DND-41 (cell line): ENCODE measurements at regions not wholly inside any gene's neighbourhood (a gene's known extent, or its start where the extent isn't known, plus 50 kb on each side); places are given as distances from the start of the nearest gene placed in this dataset.

Source experiments
- ATAC-seq: fragments of 200-7000 bp; cut with Tn5 transposase; 3 replicates; pipeline ENCODE4 v1.9.1; 2021; ENCODE audit warnings: low read depth; ENCODE audit not compliant: insufficient read depth
- DNase-seq: peaks from one replicate; pipeline ENCODE4 v3.0.0-alpha.2; 2020
- H2AFZ ChIP-seq: 2 replicates; pipeline ENCODE4 v1.6.0; 2012; ENCODE audit warnings: low read depth, low read length
- H3K27ac ChIP-seq: 2 replicates; pipeline ENCODE4 v1.5.1; 2012; ENCODE audit warnings: low read length, inconsistent platforms
- H3K27me3 ChIP-seq: fragments of 200-600 bp; sonication (generic); 2 replicates; pipeline ENCODE4 v1.6.0; 2012; ENCODE audit warnings: low read length, mild to moderate bottlenecking, inconsistent platforms; ENCODE audit not compliant: insufficient read depth, poor library complexity
- H3K36me3 ChIP-seq: 2 replicates; pipeline ENCODE4 v1.5.1; 2012; ENCODE audit warnings: low read length, inconsistent platforms; ENCODE audit not compliant: insufficient read depth
- H3K4me1 ChIP-seq: 2 replicates; pipeline ENCODE4 v1.5.1; 2012; ENCODE audit warnings: mild to moderate bottlenecking, low read length; ENCODE audit not compliant: insufficient read depth
- H3K4me2 ChIP-seq: 2 replicates; pipeline ENCODE4 v1.6.0; 2012; ENCODE audit warnings: mild to moderate bottlenecking, moderate library complexity, low read length, inconsistent platforms; ENCODE audit not compliant: insufficient read depth
- H3K4me3 ChIP-seq, 2 experiments: fragments of 200-600 bp in 1 of 2; shearing (Covaris generic) in 1 of 2; 2 replicates each; pipeline ENCODE4 v1.5.1; 2012 to 2016; ENCODE audit warnings: inconsistent platforms in 2 of 2, low read length in 2 of 2, mild to moderate bottlenecking in 2 of 2, low read depth in 1 of 2, moderate library complexity in 1 of 2
- H3K79me2 ChIP-seq: 2 replicates; pipeline ENCODE4 v1.6.0; 2012; ENCODE audit warnings: low read length, inconsistent platforms; ENCODE audit not compliant: insufficient read depth
- H3K9ac ChIP-seq: 2 replicates; pipeline ENCODE4 v1.6.0; 2012; ENCODE audit warnings: low read depth, mild to moderate bottlenecking, inconsistent platforms, low read length, moderate library complexity
- H3K9me3 ChIP-seq: 2 replicates; pipeline ENCODE4 v1.5.1; 2012; ENCODE audit warnings: low read length, moderate library complexity, mild to moderate bottlenecking, inconsistent platforms; ENCODE audit not compliant: insufficient read depth, severe bottlenecking
- H4K20me1 ChIP-seq: 2 replicates; pipeline ENCODE4 v1.6.0; 2012; ENCODE audit warnings: low read length; ENCODE audit not compliant: insufficient read depth
- EZH2 ChIP-seq: IDR thresholded peaks from 3 replicates; pipeline ENCODE4 v1.6.1; 2012; ENCODE audit warnings: borderline replicate concordance, low read depth, mild to moderate bottlenecking, moderate library complexity, low read length, inconsistent platforms; ENCODE audit not compliant: severe bottlenecking
- TF ChIP-seq, protein P1 (sequence below): IDR thresholded peaks from 2 replicates; pipeline ENCODE4 v1.5.1; 2012; ENCODE audit warnings: borderline replicate concordance, low read length, moderate library complexity, mild to moderate bottlenecking; ENCODE audit not compliant: poor library complexity, severe bottlenecking; ENCODE audit errors: extremely low read depth

- Histone ChIP-seq H3K27ac (no peak overlapping the region), H3K4me1 (no peaks in the 10 kb centered on the region), H2AFZ (no peak overlapping the region), H3K9ac (no peak overlapping the region), H3K27me3 (no peaks in the 10 kb centered on the region), H3K4me3 (no peak overlapping the region), H3K4me2 (no peak overlapping the region), H3K36me3 (no peaks in the 10 kb centered on the region), H4K20me1 (no peaks in the 10 kb centered on the region), H3K9me3 (no peaks in the 10 kb centered on the region), H3K79me2 (no peaks in the 10 kb centered on the region)
- ATAC-seq (no peak), DNase-seq (no peak)
- no peak for TF ChIP-seq EZH2
- TF ChIP-seq, protein P1, sequence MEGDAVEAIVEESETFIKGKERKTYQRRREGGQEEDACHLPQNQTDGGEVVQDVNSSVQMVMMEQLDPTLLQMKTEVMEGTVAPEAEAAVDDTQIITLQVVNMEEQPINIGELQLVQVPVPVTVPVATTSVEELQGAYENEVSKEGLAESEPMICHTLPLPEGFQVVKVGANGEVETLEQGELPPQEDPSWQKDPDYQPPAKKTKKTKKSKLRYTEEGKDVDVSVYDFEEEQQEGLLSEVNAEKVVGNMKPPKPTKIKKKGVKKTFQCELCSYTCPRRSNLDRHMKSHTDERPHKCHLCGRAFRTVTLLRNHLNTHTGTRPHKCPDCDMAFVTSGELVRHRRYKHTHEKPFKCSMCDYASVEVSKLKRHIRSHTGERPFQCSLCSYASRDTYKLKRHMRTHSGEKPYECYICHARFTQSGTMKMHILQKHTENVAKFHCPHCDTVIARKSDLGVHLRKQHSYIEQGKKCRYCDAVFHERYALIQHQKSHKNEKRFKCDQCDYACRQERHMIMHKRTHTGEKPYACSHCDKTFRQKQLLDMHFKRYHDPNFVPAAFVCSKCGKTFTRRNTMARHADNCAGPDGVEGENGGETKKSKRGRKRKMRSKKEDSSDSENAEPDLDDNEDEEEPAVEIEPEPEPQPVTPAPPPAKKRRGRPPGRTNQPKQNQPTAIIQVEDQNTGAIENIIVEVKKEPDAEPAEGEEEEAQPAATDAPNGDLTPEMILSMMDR = no peak
Observed at GRCh38 chr18:67893916-67894315, 377.4 kb upstream of the DSEL start.

GRCh38 chr18:67876871-67877270 lies 360.4 kb upstream of the DSEL start:
- DNase-seq = no peak
- no peaks in the 10 kb centered on the region for H3K4me1 ChIP-seq
- no peaks in the 10 kb centered on the region for H3K9me3 ChIP-seq
- TF ChIP-seq EZH2 = no peak
- TF ChIP-seq, protein P1 = no peak
- no peaks in the 10 kb centered on the region for H3K79me2 ChIP-seq
- H3K9ac ChIP-seq = no peak overlapping the region
- no peaks in the 10 kb centered on the region for H4K20me1 ChIP-seq
- no peak overlapping the region for H3K4me3 ChIP-seq
- no peaks in the 10 kb centered on the region for H3K36me3 ChIP-seq
- H3K27ac ChIP-seq = no peak overlapping the region
- no peak for ATAC-seq
- no peak overlapping the region for H3K4me2 ChIP-seq
- H3K27me3 ChIP-seq = no peaks in the 10 kb centered on the region
- H2AFZ ChIP-seq = no peak overlapping the region

- ATAC-seq = no peak
- Histone ChIP-seq H3K79me2 (no peaks in the 10 kb centered on the region), H3K9ac (no peak overlapping the region), H3K27ac (no peak overlapping the region), H3K9me3 (no peaks in the 10 kb centered on the region), H3K4me3 (no peak overlapping the region), H2AFZ (no peak overlapping the region), H3K27me3 (no peaks in the 10 kb centered on the region), H3K36me3 (no peaks in the 10 kb centered on the region), H3K4me2 (no peak overlapping the region), H4K20me1 (no peaks in the 10 kb centered on the region), H3K4me1 (no peaks in the 10 kb centered on the region)
- TF ChIP-seq EZH2 = no peak
- no peak for DNase-seq
Observed at GRCh38 chr18:67875944-67876343, 359.4 kb upstream of the DSEL start.

DNA sequence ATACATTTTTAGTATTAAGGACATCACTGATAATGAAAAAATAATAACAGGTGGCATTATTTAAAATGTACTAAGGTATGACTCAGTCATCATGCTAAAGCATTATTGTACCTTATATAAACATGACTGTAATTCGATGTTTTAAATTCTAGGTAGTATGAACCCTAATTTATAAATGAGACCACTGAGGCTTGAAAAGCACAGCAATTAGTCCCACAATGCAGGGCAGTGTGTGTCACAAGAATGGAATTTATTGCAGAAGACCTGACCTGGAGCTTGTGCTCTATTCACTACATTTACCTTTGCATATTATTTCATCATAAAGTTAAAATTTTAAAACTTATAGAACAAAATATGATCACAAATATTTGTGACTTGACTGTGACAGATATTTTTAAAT lies 358.5 kb upstream of the DSEL start:
- no peaks in the 10 kb centered on the region for H3K4me1 ChIP-seq
- no peaks in the 10 kb centered on the region for H3K36me3 ChIP-seq
- no peak overlapping the region for H3K27ac ChIP-seq
- H3K27me3 ChIP-seq = no peaks in the 10 kb centered on the region
- no peaks in the 10 kb centered on the region for H4K20me1 ChIP-seq
- ATAC-seq (no peak), DNase-seq (no peak)
- no peak overlapping the region for H3K4me2 ChIP-seq
- no peaks in the 10 kb centered on the region for H3K9me3 ChIP-seq
- no peak for TF ChIP-seq EZH2
- TF ChIP-seq, protein P1 = no peak
- no peak overlapping the region for H3K9ac ChIP-seq
- no peak overlapping the region for H3K4me3 ChIP-seq
- no peak overlapping the region for H2AFZ ChIP-seq
- H3K79me2 ChIP-seq = no peaks in the 10 kb centered on the region
